GM12875 (cell line): ENCODE measurements at regions not wholly inside any gene's neighbourhood (a gene's known extent, or its start where the extent isn't known, plus 50 kb on each side); places are given as distances from the start of the nearest gene placed in this dataset.

Experiments
- H3K4me3 ChIP-seq: one replicate; pipeline ENCODE4 v1.5.1; 2011; ENCODE audit warnings: low read depth, low read length, control low read depth
- TF ChIP-seq, protein P1 (sequence below): IDR thresholded peaks from 2 replicates; pipeline ENCODE4 v1.5.1; 2011; ENCODE audit warnings: low read depth, mild to moderate bottlenecking, control low read depth, inconsistent platforms, low read length, moderate library complexity, borderline replicate concordance; ENCODE audit not compliant: insufficient read depth

DNA sequence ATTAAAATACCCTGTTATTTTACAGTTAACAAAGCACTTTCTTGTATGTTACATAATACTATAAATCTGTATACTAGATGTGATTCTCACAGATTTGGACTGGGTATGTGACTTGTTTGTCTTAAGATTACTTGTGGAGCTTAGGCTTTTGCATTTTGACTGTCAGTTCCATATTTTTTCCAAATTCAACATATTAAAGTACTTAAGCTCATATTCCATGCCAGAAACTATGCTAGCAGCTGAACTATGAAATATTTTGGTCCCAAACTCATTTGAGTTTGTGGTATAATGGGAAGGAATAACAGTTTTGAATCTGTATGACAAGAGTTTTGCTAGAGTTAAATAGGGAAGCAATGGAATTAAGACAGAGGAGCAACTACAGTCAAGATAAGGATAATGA is 841.4 kb downstream of the JRKL start:
- TF ChIP-seq, protein P1, sequence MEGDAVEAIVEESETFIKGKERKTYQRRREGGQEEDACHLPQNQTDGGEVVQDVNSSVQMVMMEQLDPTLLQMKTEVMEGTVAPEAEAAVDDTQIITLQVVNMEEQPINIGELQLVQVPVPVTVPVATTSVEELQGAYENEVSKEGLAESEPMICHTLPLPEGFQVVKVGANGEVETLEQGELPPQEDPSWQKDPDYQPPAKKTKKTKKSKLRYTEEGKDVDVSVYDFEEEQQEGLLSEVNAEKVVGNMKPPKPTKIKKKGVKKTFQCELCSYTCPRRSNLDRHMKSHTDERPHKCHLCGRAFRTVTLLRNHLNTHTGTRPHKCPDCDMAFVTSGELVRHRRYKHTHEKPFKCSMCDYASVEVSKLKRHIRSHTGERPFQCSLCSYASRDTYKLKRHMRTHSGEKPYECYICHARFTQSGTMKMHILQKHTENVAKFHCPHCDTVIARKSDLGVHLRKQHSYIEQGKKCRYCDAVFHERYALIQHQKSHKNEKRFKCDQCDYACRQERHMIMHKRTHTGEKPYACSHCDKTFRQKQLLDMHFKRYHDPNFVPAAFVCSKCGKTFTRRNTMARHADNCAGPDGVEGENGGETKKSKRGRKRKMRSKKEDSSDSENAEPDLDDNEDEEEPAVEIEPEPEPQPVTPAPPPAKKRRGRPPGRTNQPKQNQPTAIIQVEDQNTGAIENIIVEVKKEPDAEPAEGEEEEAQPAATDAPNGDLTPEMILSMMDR: no peak
- H3K4me3 ChIP-seq: no peak overlapping the region

DNA sequence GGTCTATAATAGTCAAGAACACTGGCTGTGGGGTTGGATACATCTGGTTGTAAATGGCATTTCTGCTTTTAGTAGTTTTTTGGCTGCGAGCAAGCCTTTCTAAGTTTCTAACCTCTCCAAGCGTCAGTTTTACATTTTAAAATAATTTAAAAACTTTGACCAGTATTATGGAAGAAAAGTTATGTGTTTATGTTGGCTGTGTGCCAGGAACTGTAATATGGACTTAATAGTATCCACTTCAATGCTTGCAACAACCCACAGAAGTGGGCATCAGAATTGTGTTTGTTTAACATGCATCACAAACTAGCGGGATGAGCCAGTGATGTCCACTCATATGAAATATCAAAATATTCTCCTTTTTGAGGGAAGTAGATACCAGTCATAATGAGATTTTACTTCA is 844.2 kb downstream of the JRKL start:
- TF ChIP-seq, protein P1: no peak
- no peak overlapping the region for H3K4me3 ChIP-seq

- TF ChIP-seq, protein P1: no peak
- no peak overlapping the region for H3K4me3 ChIP-seq
Observed at GRCh38 chr11:97237151-97237550, 847.3 kb downstream of the JRKL start.

- TF ChIP-seq, protein P1: no peak
- H3K4me3 ChIP-seq: no peak overlapping the region
Observed at GRCh38 chr11:97247601-97248000, 857.8 kb downstream of the JRKL start.

- TF ChIP-seq, protein P1: no peak
- H3K4me3 ChIP-seq: no peak overlapping the region
Observed at GRCh38 chr11:97254790-97255189, 865.0 kb downstream of the JRKL start.

DNA sequence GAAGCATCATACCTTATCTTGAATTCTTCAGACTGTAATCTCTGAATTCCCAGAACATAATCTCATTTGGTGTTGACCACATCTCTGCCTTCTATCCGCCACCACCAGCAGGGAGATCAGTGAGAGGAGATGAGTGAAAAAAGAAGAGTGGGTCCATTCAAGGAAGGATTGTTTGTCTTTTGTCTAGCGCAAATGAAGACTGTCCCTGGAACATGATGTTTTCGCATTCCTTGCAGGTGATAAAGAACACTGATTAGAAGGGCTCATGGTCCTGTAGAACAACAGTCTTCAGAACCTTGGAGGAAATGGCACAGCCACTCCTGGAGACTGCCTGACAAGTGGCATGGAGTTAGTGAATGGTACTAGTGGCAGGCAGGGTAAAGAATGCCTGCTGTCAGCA is 869.6 kb downstream of the JRKL start:
- no peak overlapping the region for H3K4me3 ChIP-seq
- TF ChIP-seq, protein P1: no peak

DNA sequence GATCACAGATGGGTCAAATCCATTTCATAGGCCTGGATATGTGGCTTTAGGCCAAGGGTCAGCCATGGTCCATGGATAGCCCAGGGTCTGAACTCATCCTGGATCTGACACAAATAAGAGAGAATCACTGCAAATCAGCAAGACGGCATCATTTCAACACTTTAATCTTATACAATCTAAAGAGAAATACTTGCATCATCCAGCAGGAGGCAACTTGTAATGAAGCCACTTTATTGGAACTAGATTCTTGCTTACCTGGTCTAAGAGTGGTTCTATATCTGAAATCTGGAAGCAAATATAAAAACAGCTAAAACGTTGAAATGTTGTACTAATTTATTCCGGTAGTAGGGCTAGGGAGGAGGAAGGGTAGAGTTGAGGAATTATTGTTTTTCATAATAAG is 870.1 kb downstream of the JRKL start:
- no peak overlapping the region for H3K4me3 ChIP-seq
- TF ChIP-seq, protein P1: no peak
